ENCODE measurements at regions not wholly inside any gene's neighbourhood (a gene's known extent, or its start where the extent isn't known, plus 50 kb on each side); places are given as distances from the start of the nearest gene placed in this dataset.
"Not testable (repeated sequence)": the region's sequence is repeated elsewhere in the genome, so short reads cannot be mapped to it uniquely, and the experiment has no call there.

GRCh38 chr17:46460129-46460528 is 52.1 kb upstream of the LRRC37A2 start:
- not testable (repeated sequence) for FAIRE-seq

GRCh38 chr17:46455069-46455468 is 57.2 kb upstream of the LRRC37A2 start:
- FAIRE-seq: not testable (repeated sequence)

GRCh38 chr17:46454572-46454971 is 57.7 kb upstream of the LRRC37A2 start:
- FAIRE-seq: not testable (repeated sequence)

- FAIRE-seq: not testable (repeated sequence)
Measured at GRCh38 chr17:46453077-46453476, 59.2 kb upstream of the LRRC37A2 start.

GRCh38 chr17:46445849-46446248 is 66.4 kb upstream of the LRRC37A2 start:
- FAIRE-seq: not testable (repeated sequence)

GRCh38 chr17:46445411-46445810 is 66.9 kb upstream of the LRRC37A2 start:
- not testable (repeated sequence) for FAIRE-seq

- FAIRE-seq: not testable (repeated sequence)
Measured at GRCh38 chr17:46442153-46442552, 70.1 kb upstream of the LRRC37A2 start.

GRCh38 chr17:46440665-46441064 is 71.6 kb upstream of the LRRC37A2 start:
- not testable (repeated sequence) for FAIRE-seq

- not testable (repeated sequence) for FAIRE-seq
Measured at GRCh38 chr17:46434450-46435062, 73.0 kb upstream of the ARL17B start.

- FAIRE-seq: not testable (repeated sequence)
Measured at GRCh38 chr17:46430300-46430699, 68.7 kb upstream of the ARL17B start.

GRCh38 chr17:46429675-46430074 is 68.1 kb upstream of the ARL17B start:
- not testable (repeated sequence) for FAIRE-seq

- peak; percentile 100 for FAIRE-seq
Measured at GRCh38 chr17:46424187-46424884, 62.8 kb upstream of the ARL17B start.

- not testable (repeated sequence) for FAIRE-seq
Measured at GRCh38 chr17:46417907-46418306, 56.3 kb upstream of the ARL17B start.

GRCh38 chr17:46417261-46417660 is 55.7 kb upstream of the ARL17B start:
- not testable (repeated sequence) for FAIRE-seq

- not testable (repeated sequence) for FAIRE-seq
Measured at GRCh38 chr17:46414559-46414958, 53.0 kb upstream of the ARL17B start.

GRCh38 chr17:46412156-46412555 is 50.6 kb upstream of the ARL17B start:
- not testable (repeated sequence) for FAIRE-seq

- FAIRE-seq: not testable (repeated sequence)
Measured at GRCh38 chr17:46411172-46411852, 49.7 kb upstream of the ARL17B start.

Measured in islet of Langerhans (tissue), 1 donor.